Gastroesophageal sphincter (tissue), 4 donors: ENCODE measurements at regions not wholly inside any gene's neighbourhood (a gene's known extent, or its start where the extent isn't known, plus 50 kb on each side); places are given as distances from the start of the nearest gene placed in this dataset.

Source experiments
- ATAC-seq: fragments of 150-250 bp; one replicate; pipeline ENCODE4 v1.9.1; 2016; ENCODE audit warnings: mild to moderate bottlenecking, moderate library complexity
- H3K27ac ChIP-seq, 4 donors: fragments of 200-600 bp; sonication (generic) in 3 of 4; 1 replicate in 3 of 4; 2 replicates in 1 of 4; pipeline ENCODE4 v1.5.1; 2016 to 2019
- H3K27me3 ChIP-seq: fragments of 200-600 bp; sonication (generic); one replicate; pipeline ENCODE4 v1.5.1; 2019
- H3K36me3 ChIP-seq, 2 donors: fragments of 200-600 bp; sonication (generic); one replicate each; pipeline ENCODE4 v1.5.1; 2019; ENCODE audit warnings: control low read depth in 1 of 2
- H3K4me1 ChIP-seq, 3 donors: fragments of 200-600 bp; sonication (generic); 1 replicate in 2 of 3; 2 replicates in 1 of 3; pipeline ENCODE4 v1.5.1; 2016 to 2019; ENCODE audit warnings: control low read depth in 2 of 3
- H3K4me3 ChIP-seq, 2 donors: fragments of 200-600 bp; sonication (generic); one replicate each; pipeline ENCODE4 v1.5.1; 2019; ENCODE audit warnings: mild to moderate bottlenecking in 1 of 2, moderate library complexity in 1 of 2
- H3K9me3 ChIP-seq, 3 donors: fragments of 200-600 bp; sonication (generic); one replicate each; pipeline ENCODE4 v1.5.1; 2017 to 2019; ENCODE audit warnings: control low read depth in 2 of 3
- CTCF ChIP-seq, 4 experiments: fragments of 200-600 bp in 2 of 4; fragments of 450-650 bp in 2 of 4; sonication (generic) in 1 of 4; IDR thresholded peaks; one replicate each; pipeline ENCODE4 v1.5.1; 2017 to 2019; ENCODE audit warnings: antibody characterized with exemption in 4 of 4, mild to moderate bottlenecking in 2 of 4, moderate library complexity in 2 of 4
- EP300 ChIP-seq: sonication (generic); formaldehyde crosslinking; IDR thresholded peaks from one replicate; pipeline ENCODE4 v1.6.1; 2017; ENCODE audit warnings: antibody characterized with exemption, mild to moderate bottlenecking
- POLR2A ChIP-seq, 2 donors: fragments of 450-650 bp; IDR thresholded peaks; one replicate each; pipeline ENCODE4 v1.6.1; 2017; ENCODE audit warnings: antibody characterized with exemption in 2 of 2, mild to moderate bottlenecking in 2 of 2, moderate library complexity in 1 of 2
- POLR2AphosphoS5 ChIP-seq: sonication (generic); formaldehyde crosslinking; IDR thresholded peaks from one replicate; pipeline ENCODE4 v1.6.1; 2017; ENCODE audit warnings: antibody characterized with exemption
- WGBS, 2 donors: methylation state at CpG; one replicate each; pipeline ENCODE4 v1.1.5; 2018; ENCODE audit warnings: low coverage in 1 of 2; 5-methylcytosine and 5-hydroxymethylcytosine counted together

DNA sequence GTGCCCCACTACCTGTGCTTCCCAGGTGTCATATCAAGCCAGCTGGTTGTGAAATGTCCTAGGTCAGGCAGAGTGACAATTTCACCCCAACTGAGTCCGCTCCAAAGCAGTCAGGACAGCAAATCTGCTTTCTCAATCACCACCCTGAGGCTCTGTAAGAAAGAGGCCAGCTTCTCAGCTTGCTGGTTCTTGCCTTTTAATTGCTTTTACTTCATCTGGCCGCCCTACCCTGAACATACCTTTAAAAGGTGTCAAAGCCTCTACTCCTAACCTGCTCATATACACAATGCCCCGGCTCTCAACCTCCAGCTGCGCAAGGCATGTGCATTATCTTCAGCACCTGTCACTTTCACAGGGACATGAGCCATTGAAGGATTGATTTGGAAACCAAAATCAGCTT is 581.6 kb downstream of the NPHP4 start:
- Histone ChIP-seq H3K9me3 (no peaks in the 10 kb centered on the region), H3K27ac (no peak overlapping the region), H3K4me3 (no peak overlapping the region), H3K4me1 (no peaks in the 10 kb centered on the region), H3K27me3 (peaks cover 48% of the 10 kb centered on the region), H3K36me3 (no peaks in the 10 kb centered on the region)
- ATAC-seq, result no peak
- WGBS, 2 donors, result 57 to 75% methylated on average over 3 to 4 of the region's 4 CpGs
- TF ChIP-seq CTCF (IDR thresholded peaks at IDR 0.05) (no peak), POLR2AphosphoS5 (no peak), POLR2A (IDR thresholded peaks at IDR 0.05) (no peak), EP300 (no peak)

DNA sequence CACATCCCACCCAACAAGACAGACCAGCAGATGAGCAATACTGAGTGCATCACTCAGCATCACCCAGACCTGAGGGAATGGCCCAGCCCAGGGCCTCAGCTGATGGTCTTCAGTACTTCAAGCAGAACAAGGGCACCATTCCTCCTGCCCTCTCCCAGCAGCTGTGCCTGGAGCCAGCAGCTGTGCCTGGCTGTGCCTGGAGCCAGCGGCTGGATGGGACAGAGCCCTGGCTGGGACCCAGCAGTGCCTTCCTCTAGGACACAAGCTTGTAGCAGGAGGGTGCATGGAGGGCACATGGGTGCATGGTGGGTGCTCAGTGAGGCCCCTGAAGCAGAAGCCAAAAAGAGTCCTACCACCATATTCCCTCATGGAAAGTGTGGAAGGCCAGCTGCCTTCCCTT is 583.8 kb downstream of the NPHP4 start:
- TF ChIP-seq POLR2A (IDR thresholded peaks at IDR 0.05), result no peak
- no peak for TF ChIP-seq EP300
- TF ChIP-seq POLR2AphosphoS5, result no peak
- no peak for TF ChIP-seq CTCF (IDR thresholded peaks at IDR 0.05)
- no peaks in the 10 kb centered on the region for H3K36me3 ChIP-seq
- H3K4me3 ChIP-seq, result no peak overlapping the region
- H3K27ac ChIP-seq, result no peak overlapping the region
- no peaks in the 10 kb centered on the region for H3K9me3 ChIP-seq
- WGBS, 2 donors, result no CpG with 5 or more reads among the region's 1 CpG
- no peak for ATAC-seq
- no peaks in the 10 kb centered on the region for H3K4me1 ChIP-seq
- peaks cover 47% of the 10 kb centered on the region for H3K27me3 ChIP-seq

DNA sequence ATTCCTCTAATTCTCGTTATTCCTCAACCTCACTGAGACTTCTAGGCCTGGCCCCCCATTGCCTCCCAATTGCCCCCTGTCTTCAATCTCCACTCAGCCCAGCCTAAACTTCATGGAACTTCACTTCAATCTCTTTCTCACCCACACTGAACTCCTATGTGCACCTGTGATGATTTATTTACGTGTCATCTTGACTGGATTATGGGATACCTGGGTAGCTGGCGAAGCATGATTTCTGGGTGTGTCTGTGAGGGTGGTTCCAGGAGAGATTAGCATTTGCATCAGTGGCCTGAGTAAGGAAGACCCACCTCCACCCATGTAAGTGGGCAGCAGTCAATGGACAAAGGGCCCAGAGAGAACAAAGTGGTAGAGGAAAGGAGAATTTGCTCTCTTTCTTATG is 587.0 kb downstream of the NPHP4 start:
- Histone ChIP-seq H3K4me1 (no peaks in the 10 kb centered on the region), H3K27me3 (peaks cover 33% of the 10 kb centered on the region), H3K9me3 (no peaks in the 10 kb centered on the region), H3K36me3 (no peaks in the 10 kb centered on the region), H3K4me3 (no peak overlapping the region), H3K27ac (no peak overlapping the region)
- ATAC-seq, result no peak
- 97% methylated on average over 3 of the region's 3 CpGs; no CpG with 5 or more reads in 1 of the 2 donors for WGBS, 2 donors
- TF ChIP-seq EP300 (no peak), CTCF (IDR thresholded peaks at IDR 0.05) (no peak), POLR2A (IDR thresholded peaks at IDR 0.05) (no peak), POLR2AphosphoS5 (no peak)

DNA sequence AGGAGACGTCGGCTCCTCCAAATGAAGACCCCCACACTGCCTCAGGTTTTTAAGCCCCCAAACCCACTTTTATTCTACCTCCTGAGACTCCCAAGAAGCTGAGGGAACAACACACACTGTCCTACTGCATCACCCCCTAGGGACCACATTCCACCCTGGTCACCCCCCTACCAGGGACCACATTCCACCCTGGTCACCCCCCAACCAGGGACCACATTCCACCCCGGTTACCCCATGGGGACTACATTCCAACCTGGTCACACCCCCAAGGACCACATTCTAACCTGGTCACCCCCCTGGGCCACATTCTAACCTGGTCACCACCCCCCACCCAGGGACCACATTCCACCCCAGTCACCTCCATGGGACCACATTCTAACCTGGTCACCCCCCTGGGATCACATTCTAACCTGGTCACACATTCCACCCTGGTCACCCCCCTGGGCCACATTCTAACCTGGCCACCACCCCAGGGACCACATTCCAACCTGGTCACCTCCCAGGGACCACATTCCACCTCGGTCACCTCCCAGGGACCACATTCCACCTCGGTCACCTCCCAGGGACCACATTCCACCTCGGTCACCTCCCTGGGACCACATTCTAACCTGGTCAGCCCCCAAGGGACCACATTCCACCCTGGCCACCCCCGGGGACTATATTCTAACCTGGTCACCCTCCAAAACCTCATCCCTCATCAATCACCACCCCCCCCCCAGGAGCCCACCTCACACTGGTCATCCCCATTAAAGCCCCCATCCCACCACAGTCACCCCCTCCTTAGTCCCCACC is 587.6 kb downstream of the NPHP4 start:
- Histone ChIP-seq H3K36me3 (no peaks in the 10 kb centered on the region), H3K9me3 (no peaks in the 10 kb centered on the region), H3K4me1 (no peaks in the 10 kb centered on the region), H3K4me3 (no peak overlapping the region), H3K27ac (no peak overlapping the region), H3K27me3 (peaks cover 26% of the 10 kb centered on the region)
- 70 to 81% methylated on average over 6 to 7 of the region's 7 CpGs for WGBS, 2 donors
- TF ChIP-seq EP300 (no peak), POLR2AphosphoS5 (no peak), CTCF (IDR thresholded peaks at IDR 0.05) (no peak), POLR2A (IDR thresholded peaks at IDR 0.05) (no peak)
- no peak for ATAC-seq

DNA sequence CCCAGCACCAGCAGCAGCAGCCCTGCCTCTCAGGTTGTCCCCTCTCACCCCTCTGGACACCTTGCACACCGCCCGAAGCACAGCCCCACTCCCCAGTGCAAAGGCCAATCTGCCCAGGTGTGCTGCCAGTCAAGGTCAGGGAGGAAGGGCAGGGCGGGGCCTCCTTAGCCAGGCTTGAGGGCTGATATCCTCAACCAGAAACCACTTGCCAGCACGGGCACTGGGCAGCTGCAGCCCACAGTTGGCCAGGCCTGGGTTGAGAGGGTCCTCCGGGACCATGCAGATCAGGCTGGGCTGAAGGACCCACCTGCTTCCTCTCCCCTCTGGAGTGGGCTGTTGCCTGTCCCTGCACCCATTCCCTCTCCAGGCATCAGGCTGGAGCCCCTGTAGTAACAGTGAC is 588.3 kb downstream of the NPHP4 start:
- ATAC-seq, result no peak
- TF ChIP-seq POLR2A (IDR thresholded peaks at IDR 0.05), result no peak
- Histone ChIP-seq H3K4me3 (no peak overlapping the region), H3K27ac (no peak overlapping the region), H3K4me1 (no peaks in the 10 kb centered on the region), H3K36me3 (no peaks in the 10 kb centered on the region), H3K27me3 (peaks cover 22% of the 10 kb centered on the region), H3K9me3 (no peaks in the 10 kb centered on the region)
- WGBS, 2 donors, result 60% methylated on average over 1 of the region's 5 CpGs; no CpG with 5 or more reads in 1 of the 2 donors
